Ishikawa (cell line): ENCODE measurements at regions not wholly inside any gene's neighbourhood (a gene's known extent, or its start where the extent isn't known, plus 50 kb on each side); places are given as distances from the start of the nearest gene placed in this dataset.

Experiments used
- CEBPB ChIP-seq: IDR thresholded peaks from 2 replicates; pipeline ENCODE4 v1.6.1; 2012
- CREB1 ChIP-seq: IDR thresholded peaks from 2 replicates; pipeline ENCODE4 v1.6.1; 2012; ENCODE audit warnings: low read depth
- EGR1 ChIP-seq: IDR thresholded peaks from 2 replicates; pipeline ENCODE4 v1.6.1; 2012
- EP300 ChIP-seq: IDR thresholded peaks from 2 replicates; pipeline ENCODE4 v1.6.1; 2012; ENCODE audit warnings: borderline replicate concordance
- FOXM1 ChIP-seq: IDR thresholded peaks from 2 replicates; pipeline ENCODE4 v1.6.1; 2012; ENCODE audit warnings: low read depth, borderline replicate concordance
- MAX ChIP-seq: IDR thresholded peaks from 2 replicates; pipeline ENCODE4 v1.6.1; 2012
- NFIC ChIP-seq: IDR thresholded peaks from 2 replicates; pipeline ENCODE4 v1.6.1; 2012
- RAD21 ChIP-seq: IDR thresholded peaks from 2 replicates; pipeline ENCODE4 v1.6.1; 2012; ENCODE audit warnings: low read depth
- REST ChIP-seq: IDR thresholded peaks from 2 replicates; pipeline ENCODE4 v1.6.1; 2012; ENCODE audit warnings: low read depth, mild to moderate bottlenecking
- TAF1 ChIP-seq: IDR thresholded peaks from 2 replicates; pipeline ENCODE4 v1.6.1; 2012; ENCODE audit warnings: low read depth, mild to moderate bottlenecking
- TCF12 ChIP-seq: IDR thresholded peaks from 2 replicates; pipeline ENCODE4 v1.6.1; 2012; ENCODE audit warnings: low read depth
- TEAD4 ChIP-seq: IDR thresholded peaks from 2 replicates; pipeline ENCODE4 v1.6.1; 2012
- USF1 ChIP-seq: IDR thresholded peaks from 2 replicates; pipeline ENCODE4 v1.6.1; 2012
- YY1 ChIP-seq: IDR thresholded peaks from 2 replicates; pipeline ENCODE4 v1.6.1; 2012; ENCODE audit warnings: low read depth
- ZBTB7A ChIP-seq: IDR thresholded peaks from 2 replicates; pipeline ENCODE4 v1.6.1; 2012; ENCODE audit warnings: low read depth

GRCh38 chr13:31896427-31896826 is 135.1 kb upstream of the FRY start:
- TF ChIP-seq RAD21 (no peak), NFIC (no peak), USF1 (no peak), TAF1 (no peak), CREB1 (no peak)

- TF ChIP-seq FOXM1 (no peak), TAF1 (no peak), EGR1 (no peak), NFIC (no peak), YY1 (no peak), ZBTB7A (no peak), TEAD4 (no peak), RAD21 (no peak), CREB1 (no peak), REST (no peak), CEBPB (no peak), USF1 (no peak), MAX (no peak), TCF12 (no peak), EP300 (no peak)
Measured at GRCh38 chr13:31898378-31899071, 133.0 kb upstream of the FRY start.

GRCh38 chr13:31901985-31902384 is 129.6 kb upstream of the FRY start:
- TF ChIP-seq ZBTB7A (no peak), TCF12 (no peak), REST (no peak), EGR1 (no peak), MAX (no peak)

- TF ChIP-seq RAD21 (no peak), NFIC (no peak), MAX (no peak), CREB1 (no peak), TEAD4 (no peak)
Measured at GRCh38 chr13:31903111-31903815, 128.3 kb upstream of the FRY start.

- TF ChIP-seq YY1: no peak
- no peak for TF ChIP-seq TEAD4
- no peak for TF ChIP-seq TCF12
- no peak for TF ChIP-seq TAF1
- TF ChIP-seq FOXM1: no peak
Measured at GRCh38 chr13:31904941-31905824, 126.4 kb upstream of the FRY start.
